Stomach (tissue), 8 donors: ENCODE measurements at regions not wholly inside any gene's neighbourhood (a gene's known extent, or its start where the extent isn't known, plus 50 kb on each side); places are given as distances from the start of the nearest gene placed in this dataset.

Source experiments
- DNase-seq, 2 donors: peaks; one replicate each; pipeline versions ENCODE4 v3.0.0 to v3.0.0-alpha.2; 2013 to 2019
- H3K27ac ChIP-seq, 5 donors: fragments of 200-600 bp in 4 of 5; sonication (generic) in 4 of 5; one replicate each; pipeline ENCODE4 v1.5.1; 2013 to 2019; ENCODE audit warnings: mild to moderate bottlenecking in 1 of 5, moderate library complexity in 1 of 5
- H3K27me3 ChIP-seq, 3 donors: fragments of 200-600 bp; sonication (generic); one replicate each; pipeline ENCODE4 v1.5.1; 2017 to 2019; ENCODE audit warnings: mixed run types in 1 of 3
- H3K36me3 ChIP-seq, 4 donors: fragments of 200-600 bp; sonication (generic); 1 replicate in 3 of 4; 2 replicates in 1 of 4; pipeline ENCODE4 v1.5.1; 2016 to 2019
- H3K4me1 ChIP-seq, 4 donors: fragments of 200-600 bp; sonication (generic); one replicate each; pipeline ENCODE4 v1.5.1; 2016 to 2019
- H3K4me3 ChIP-seq, 4 donors: fragments of 200-600 bp; sonication (generic) in 3 of 4; one replicate each; pipeline ENCODE4 v1.5.1; 2016 to 2019; ENCODE audit warnings: mild to moderate bottlenecking in 1 of 4
- H3K9me3 ChIP-seq, 4 donors: fragments of 200-600 bp; sonication (generic); one replicate each; pipeline ENCODE4 v1.5.1; 2016 to 2019
- CTCF ChIP-seq, 7 experiments: fragments of 450-650 bp in 4 of 7; fragments of 200-600 bp in 3 of 7; sonication (generic) in 3 of 7; IDR thresholded peaks; one replicate each; pipeline ENCODE4 v1.5.1; 2016 to 2019; ENCODE audit warnings: antibody characterized with exemption in 7 of 7, control low read depth in 2 of 7, mild to moderate bottlenecking in 1 of 7
- EP300 ChIP-seq: sonication (generic); formaldehyde crosslinking; IDR thresholded peaks from one replicate; pipeline ENCODE4 v1.6.1; 2017; ENCODE audit warnings: antibody characterized with exemption
- POLR2A ChIP-seq, 4 donors: fragments of 450-650 bp; IDR thresholded peaks; one replicate each; pipeline ENCODE4 v1.6.1; 2016; ENCODE audit warnings: antibody characterized with exemption in 4 of 4, control low read depth in 2 of 4, mild to moderate bottlenecking in 1 of 4, moderate library complexity in 1 of 4
- POLR2AphosphoS5 ChIP-seq, 3 donors: sonication (generic); formaldehyde crosslinking; IDR thresholded peaks; one replicate each; pipeline ENCODE4 v1.6.1; 2016; ENCODE audit warnings: antibody characterized with exemption in 3 of 3
- WGBS, 5 donors: extraction: QIAGEN DNeasy Blood & Tissue Kit in 3 of 5; methylation state at CpG; one replicate each; pipeline versions ENCODE4 v1.1.5 to v1.1.7; 2013 to 2018; 5-methylcytosine and 5-hydroxymethylcytosine counted together
- intact Hi-C: fragments of 100-400 bp; cut with DNase I; formaldehyde crosslinking; loops from one replicate; pipeline ENCODE4 v1.15.1; 2023; ENCODE audit warnings: low total_unique reads
- donor health status: healthy with polysubstance abuse.
- donor health status: Bipolar disorder and iron deficiency.
- donor health status: healthy.

GRCh38 chr13:80508031-80508430 is 167.1 kb upstream of the SPRY2 start:
- H3K4me3 ChIP-seq = no peak overlapping the region
- no peak overlapping the region for H3K27ac ChIP-seq
- 87 to 98% (median 91%) methylated on average over 1 of the region's 1 CpG for WGBS, 5 donors
- intact Hi-C loops = no loop called here
- no peaks in the 10 kb centered on the region for H3K36me3 ChIP-seq
- no peaks in the 10 kb centered on the region for H3K27me3 ChIP-seq
- peaks cover 0 to 11% (median 2%) of the 10 kb centered on the region in 4 donors for H3K9me3 ChIP-seq
- no peaks in the 10 kb centered on the region for H3K4me1 ChIP-seq
- TF ChIP-seq POLR2A (IDR thresholded peaks at IDR 0.05) (no peak), CTCF (IDR thresholded peaks at IDR 0.05) (no peak), EP300 (no peak), POLR2AphosphoS5 (IDR thresholded peaks at IDR 0.05) (no peak)
- DNase-seq = no peak

GRCh38 chr13:80504453-80504852 is 163.5 kb upstream of the SPRY2 start:
- no peak for TF ChIP-seq POLR2AphosphoS5 (IDR thresholded peaks at IDR 0.05)
- TF ChIP-seq CTCF (IDR thresholded peaks at IDR 0.05) = no peak
- TF ChIP-seq EP300 = no peak
- no peak overlapping the region for H3K27ac ChIP-seq
- no peaks in the 10 kb centered on the region for H3K27me3 ChIP-seq
- no peaks in the 10 kb centered on the region for H3K4me1 ChIP-seq
- no peak overlapping the region for H3K4me3 ChIP-seq
- intact Hi-C loops = no loop called here
- H3K9me3 ChIP-seq = peaks cover 0 to 11% (median 2%) of the 10 kb centered on the region in 4 donors
- no peaks in the 10 kb centered on the region for H3K36me3 ChIP-seq
- DNase-seq = no peak
- 60 to 71% (median 68%) methylated on average over 4 of the region's 4 CpGs for WGBS, 5 donors

GRCh38 chr13:80502359-80502758 is 161.4 kb upstream of the SPRY2 start:
- Histone ChIP-seq H3K9me3 (peaks cover 0 to 11% (median 2%) of the 10 kb centered on the region in 4 donors), H3K27ac (no peak overlapping the region), H3K4me1 (no peaks in the 10 kb centered on the region), H3K4me3 (no peak overlapping the region), H3K36me3 (no peaks in the 10 kb centered on the region), H3K27me3 (no peaks in the 10 kb centered on the region)
- intact Hi-C loops = no loop called here
- TF ChIP-seq CTCF (IDR thresholded peaks at IDR 0.05) = no peak
- no peak for TF ChIP-seq POLR2A (IDR thresholded peaks at IDR 0.05)
- no peak for TF ChIP-seq POLR2AphosphoS5 (IDR thresholded peaks at IDR 0.05)
- no peak for TF ChIP-seq EP300
- DNase-seq = no peak

GRCh38 chr13:80501556-80501955 is 160.6 kb upstream of the SPRY2 start:
- no peak overlapping the region for H3K27ac ChIP-seq
- intact Hi-C loops = no loop called here
- 84 to 95% (median 89%) methylated on average over 3 of the region's 3 CpGs for WGBS, 5 donors
- H3K4me1 ChIP-seq = no peaks in the 10 kb centered on the region
- no peaks in the 10 kb centered on the region for H3K27me3 ChIP-seq
- peaks cover 0 to 11% (median 2%) of the 10 kb centered on the region in 4 donors for H3K9me3 ChIP-seq
- DNase-seq = no peak
- no peaks in the 10 kb centered on the region for H3K36me3 ChIP-seq
- H3K4me3 ChIP-seq = no peak overlapping the region
- TF ChIP-seq POLR2A (IDR thresholded peaks at IDR 0.05) (no peak), EP300 (no peak), POLR2AphosphoS5 (IDR thresholded peaks at IDR 0.05) (no peak), CTCF (IDR thresholded peaks at IDR 0.05) (no peak)
